GM18519 (cell line): ENCODE measurements at regions not wholly inside any gene's neighbourhood (a gene's known extent, or its start where the extent isn't known, plus 50 kb on each side); places are given as distances from the start of the nearest gene placed in this dataset.

Experiments used
- ATAC-seq: cut with Tn5 transposase; IDR thresholded peaks from one replicate; pipeline ENCODE4 v1.9.1; 2021; ENCODE audit warnings: mild to moderate bottlenecking, moderate library complexity; ENCODE audit not compliant: unreplicated experiment, low FRiP score

DNA sequence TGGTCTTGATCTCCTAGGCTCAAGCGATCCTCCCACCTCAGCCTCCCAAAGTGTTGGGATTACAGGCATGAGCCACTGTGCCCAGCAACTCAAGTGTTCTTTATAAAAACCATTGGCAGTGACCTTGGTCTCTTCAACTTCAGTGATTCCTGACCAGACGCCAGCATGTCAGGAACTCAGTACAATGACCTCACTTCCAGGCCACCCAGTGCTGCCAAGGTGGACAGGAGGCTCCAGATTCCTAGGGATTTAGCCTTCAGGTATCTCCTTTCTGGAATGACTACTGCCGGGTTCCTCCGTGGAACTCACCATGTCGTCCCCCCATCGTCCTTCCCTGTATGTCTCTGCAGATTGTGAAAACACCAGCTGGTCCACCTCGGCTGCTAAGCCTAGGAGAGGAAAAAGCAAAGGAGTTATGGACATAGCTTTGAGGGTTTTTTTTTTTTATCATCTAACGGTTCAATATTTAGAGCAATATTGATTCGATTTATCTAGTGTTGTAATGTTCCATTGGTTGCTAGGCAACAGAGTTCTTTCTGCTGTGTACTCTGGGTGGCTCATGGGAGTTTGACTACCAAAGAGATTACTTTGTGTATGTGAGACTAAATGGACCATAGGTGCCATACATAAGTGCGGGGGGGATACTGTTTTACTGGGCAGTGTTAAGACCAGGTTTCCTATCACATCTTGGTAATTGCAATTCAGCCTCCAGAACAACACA, 425.8 kb upstream of the AUTS2 start:
- no peak for ATAC-seq

GRCh38 chr7:69173341-69173740, 424.9 kb upstream of the AUTS2 start:
- no peak for ATAC-seq

- no peak for ATAC-seq
These were observed 424.4 kb upstream of the AUTS2 start for GRCh38 chr7:69173846-69174245.

GRCh38 chr7:69176841-69177240, 421.4 kb upstream of the AUTS2 start:
- ATAC-seq: no peak

DNA sequence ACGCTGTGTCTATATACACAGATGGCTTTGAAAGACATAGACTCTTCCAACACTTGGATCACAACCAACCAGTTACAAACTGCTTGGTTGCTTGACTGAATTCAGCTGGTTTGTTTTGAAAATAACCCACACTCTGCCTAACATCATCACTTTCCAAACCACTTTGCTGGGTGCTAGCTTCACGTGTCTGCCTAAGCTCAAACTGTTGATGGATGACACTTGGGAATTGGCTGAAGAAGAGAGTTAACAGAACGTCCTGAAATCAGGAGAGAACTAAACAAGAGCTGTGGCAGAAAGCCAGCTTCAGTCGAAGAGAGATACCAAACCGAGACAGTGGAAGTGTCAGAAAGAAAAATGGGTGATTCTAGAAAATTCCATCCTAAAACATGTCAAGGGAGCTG, 420.8 kb upstream of the AUTS2 start:
- no peak for ATAC-seq

- no peak for ATAC-seq
These were observed 420.3 kb upstream of the AUTS2 start for GRCh38 chr7:69177941-69178494.

DNA sequence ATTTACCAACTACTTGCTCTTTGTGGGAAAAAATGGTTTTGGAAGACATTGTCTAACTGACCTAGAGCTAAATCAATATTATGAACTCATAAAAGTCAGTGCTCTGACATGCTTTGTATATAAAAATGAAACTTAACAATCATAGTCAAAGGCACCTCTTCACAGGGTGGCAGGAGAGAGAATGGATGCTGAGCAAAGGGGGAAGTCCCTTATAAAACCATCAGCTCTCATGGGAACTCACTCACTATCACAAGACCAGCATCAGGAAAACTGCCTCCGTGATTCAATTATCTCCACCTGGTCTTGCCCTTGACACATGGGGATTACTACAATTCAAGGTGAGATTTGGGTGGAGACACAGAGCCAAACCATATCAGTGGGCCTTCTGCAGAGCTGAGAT, 417.6 kb upstream of the AUTS2 start:
- no peak for ATAC-seq

GRCh38 chr7:69182596-69183467, 415.4 kb upstream of the AUTS2 start:
- no peak for ATAC-seq

DNA sequence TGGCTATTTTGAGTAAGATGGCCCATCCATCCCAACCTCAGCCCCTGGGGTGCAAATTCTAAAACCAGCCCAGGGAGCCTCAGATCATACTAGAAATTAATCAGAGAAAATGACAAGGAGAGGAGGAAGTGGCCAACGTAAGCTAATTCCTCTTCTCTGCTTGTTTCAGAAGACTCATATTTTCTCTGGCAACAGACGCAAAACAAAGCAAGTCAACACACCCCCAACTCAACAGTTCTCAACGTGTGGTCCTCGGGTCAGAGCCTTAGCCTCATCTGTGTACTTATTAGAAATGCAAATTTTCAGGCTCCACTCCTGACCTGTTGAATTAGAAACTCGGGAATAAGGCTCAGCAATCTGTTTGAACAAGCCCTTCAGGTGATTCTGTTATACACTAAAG, 413.9 kb upstream of the AUTS2 start:
- no peak for ATAC-seq

DNA sequence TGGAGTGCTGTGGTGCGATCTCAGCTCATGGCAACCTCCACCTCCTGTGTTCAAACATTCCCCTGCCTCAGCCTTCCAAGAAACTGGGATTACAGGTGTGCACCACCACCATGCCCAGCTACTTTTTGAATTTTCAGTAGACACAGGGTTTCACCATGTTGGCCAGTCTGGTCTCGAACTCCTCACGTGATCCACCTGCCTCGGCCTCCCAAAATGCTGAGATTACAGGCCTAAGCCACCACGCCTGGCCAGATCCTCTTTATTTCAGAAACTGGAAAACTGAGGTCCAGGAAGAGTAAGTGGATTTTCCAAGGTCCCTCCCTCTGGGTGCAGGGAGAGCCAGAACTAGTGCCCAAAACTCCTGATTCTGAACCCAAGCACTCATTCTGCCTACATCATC, 413.1 kb upstream of the AUTS2 start:
- no peak for ATAC-seq

DNA sequence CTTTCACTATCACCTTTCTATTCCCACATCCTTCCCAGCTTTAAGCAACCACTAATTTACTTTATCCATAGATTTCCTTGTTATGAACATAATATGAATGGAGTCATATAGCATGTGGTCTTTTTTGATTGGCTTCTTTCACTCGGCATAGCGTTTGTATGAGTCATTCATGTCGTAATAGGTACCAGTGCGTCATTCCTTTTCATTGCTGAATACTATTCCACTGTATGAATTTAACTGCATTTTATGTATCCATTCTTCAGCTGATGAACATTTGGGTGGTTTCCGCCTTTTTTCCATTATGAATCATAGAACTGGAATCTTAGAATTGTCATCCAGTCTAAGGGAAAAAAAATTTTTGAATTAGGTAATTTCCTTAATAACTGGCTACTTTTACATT, 411.3 kb upstream of the AUTS2 start:
- ATAC-seq: no peak

DNA sequence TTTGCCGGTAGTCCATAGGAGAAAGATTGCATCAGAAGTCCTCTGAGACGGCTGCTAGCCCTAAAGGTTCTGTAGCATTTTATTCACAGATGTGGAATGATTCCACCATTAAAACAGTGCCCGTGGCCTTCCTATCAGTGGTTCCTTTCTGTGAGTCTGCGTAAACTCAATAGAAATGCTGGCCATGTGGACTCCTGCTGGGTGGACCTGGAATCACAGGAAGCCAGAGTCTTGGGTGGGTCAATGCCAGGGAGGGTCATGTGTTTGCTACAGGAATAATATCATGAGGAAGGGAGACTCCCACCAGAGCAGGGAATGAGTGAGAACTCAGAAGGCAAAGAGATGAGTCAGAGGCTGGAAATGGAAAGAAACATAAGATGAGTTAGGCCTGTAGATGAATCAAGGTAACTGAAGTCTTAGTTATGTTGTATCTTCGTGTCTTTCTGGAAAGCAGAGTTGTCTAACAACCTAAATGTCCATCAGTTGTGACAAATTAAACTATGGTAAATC, 410.4 kb upstream of the AUTS2 start:
- no peak for ATAC-seq

GRCh38 chr7:69189406-69189805, 408.9 kb upstream of the AUTS2 start:
- no peak for ATAC-seq

- ATAC-seq: no peak
These were observed 408.2 kb upstream of the AUTS2 start for GRCh38 chr7:69190025-69190424.

GRCh38 chr7:69190763-69191162, 407.5 kb upstream of the AUTS2 start:
- ATAC-seq: no peak

DNA sequence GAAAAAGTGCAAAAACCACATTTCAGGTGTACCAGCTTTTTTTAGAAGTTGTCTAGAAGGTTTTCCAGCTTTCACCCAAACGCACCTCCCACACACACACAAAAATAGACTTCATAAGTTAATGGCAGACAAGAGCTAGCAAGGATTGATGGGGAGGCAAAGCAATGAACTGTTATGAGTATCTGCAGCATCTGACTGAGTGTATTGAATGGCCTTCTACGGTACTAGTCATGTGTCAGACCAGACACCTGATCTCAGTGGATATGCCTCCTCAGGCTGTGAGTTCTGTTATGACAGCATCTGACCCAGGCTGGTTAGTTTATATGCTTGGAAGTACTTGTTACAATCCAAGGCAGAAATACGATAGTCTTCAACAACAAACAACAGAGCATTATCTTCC, 406.1 kb upstream of the AUTS2 start:
- ATAC-seq: no peak

DNA sequence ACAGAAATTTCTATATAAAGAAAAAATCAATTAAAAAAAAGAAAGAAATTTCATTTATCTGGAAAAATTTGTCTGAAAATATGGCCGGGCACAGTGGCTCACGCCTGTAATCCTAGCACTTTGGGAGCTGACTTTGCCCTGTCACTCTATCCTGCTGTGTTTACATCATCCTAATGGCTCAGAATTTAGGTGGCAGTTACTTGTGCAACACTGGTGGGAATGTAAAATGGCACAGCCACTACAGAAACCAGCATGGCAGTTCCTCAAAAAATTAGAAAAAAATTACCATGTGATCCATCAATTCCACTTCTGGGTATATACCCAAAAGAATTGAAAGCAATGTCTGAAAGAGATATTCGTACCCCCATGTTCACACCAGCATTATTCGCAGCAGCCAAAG, 405.2 kb upstream of the AUTS2 start:
- no peak for ATAC-seq

DNA sequence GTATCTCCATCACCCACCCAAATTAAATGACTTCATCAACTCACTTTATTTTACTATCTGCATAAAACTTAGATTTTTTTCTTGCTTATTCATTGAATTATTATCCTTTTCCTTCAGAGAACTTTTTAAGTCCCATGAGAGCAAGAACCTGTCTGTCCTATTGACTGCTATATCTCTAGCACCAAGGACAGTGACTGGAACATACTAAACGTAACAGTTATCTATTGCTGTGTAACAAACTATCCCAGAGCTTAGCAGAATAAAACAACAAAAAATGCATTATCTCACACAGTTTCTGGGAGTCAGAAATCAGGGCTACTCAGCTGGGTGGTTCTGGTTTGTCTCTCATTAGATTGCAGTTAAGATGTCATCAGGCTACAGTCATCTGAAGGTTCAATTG, 401.7 kb upstream of the AUTS2 start:
- no peak for ATAC-seq

GRCh38 chr7:69198250-69198649, 400.0 kb upstream of the AUTS2 start:
- ATAC-seq: no peak

- ATAC-seq: no peak
These were observed 399.2 kb upstream of the AUTS2 start for GRCh38 chr7:69199041-69199440.

DNA sequence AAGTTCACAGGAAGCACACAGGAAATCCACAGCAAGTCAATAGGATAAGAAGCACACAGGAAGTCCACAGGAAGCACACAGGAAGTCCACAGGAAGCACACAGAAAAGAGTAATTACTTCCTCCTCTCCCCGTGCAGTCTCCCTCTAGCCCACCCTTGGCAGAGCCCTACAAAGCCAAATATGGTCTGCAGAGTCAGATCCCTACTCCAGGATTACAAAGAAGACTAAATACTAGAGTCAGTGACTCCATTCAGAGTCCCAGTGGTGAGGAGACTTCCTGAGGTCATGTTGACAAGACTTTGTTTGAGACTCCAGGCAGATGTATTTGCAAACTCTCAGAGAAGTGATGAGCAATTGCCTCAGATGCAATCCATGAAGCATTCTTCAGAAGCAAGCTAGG, 398.6 kb upstream of the AUTS2 start:
- no peak for ATAC-seq
